HFF-Myc (cell line): ENCODE measurements at regions not wholly inside any gene's neighbourhood (a gene's known extent, or its start where the extent isn't known, plus 50 kb on each side); places are given as distances from the start of the nearest gene placed in this dataset.

Experiments
- DNase-seq: peaks from one replicate; pipeline ENCODE4 v3.0.0-alpha.2; 2011; ENCODE audit warnings: low read depth; ENCODE audit errors: extremely low read depth
- H3K4me3 ChIP-seq: replicated peaks from 2 replicates; pipeline ENCODE4 v1.5.1; 2011; ENCODE audit warnings: low read depth, mild to moderate bottlenecking, control low read depth, low read length
- CTCF ChIP-seq: IDR thresholded peaks from 2 replicates; pipeline ENCODE4 v1.5.1; 2012; ENCODE audit warnings: mild to moderate bottlenecking, low read depth, low read length, control low read depth; ENCODE audit errors: missing control alignments

- no peak for DNase-seq
- H3K4me3 ChIP-seq, result no peak overlapping the region
- TF ChIP-seq CTCF, result no peak
Observed at GRCh38 chr6:166004471-166004870, 163.2 kb downstream of the TBXT start.

GRCh38 chr6:166003569-166003968, 164.1 kb downstream of the TBXT start:
- no peak overlapping the region for H3K4me3 ChIP-seq
- no peak for TF ChIP-seq CTCF
- no peak for DNase-seq

GRCh38 chr6:166001359-166001758, 166.3 kb downstream of the TBXT start:
- TF ChIP-seq CTCF, result no peak
- no peak overlapping the region for H3K4me3 ChIP-seq
- DNase-seq, result no peak

GRCh38 chr6:165999279-165999678, 168.4 kb downstream of the TBXT start:
- TF ChIP-seq CTCF, result no peak
- DNase-seq, result no peak
- no peak overlapping the region for H3K4me3 ChIP-seq

- DNase-seq, result no peak
- no peak overlapping the region for H3K4me3 ChIP-seq
- no peak for TF ChIP-seq CTCF
Observed at GRCh38 chr6:165998072-165998471, 169.6 kb downstream of the TBXT start.

GRCh38 chr6:165991341-165991740, 176.3 kb downstream of the TBXT start:
- no peak for DNase-seq
- H3K4me3 ChIP-seq, result no peak overlapping the region
- TF ChIP-seq CTCF, result no peak

- no peak for DNase-seq
- H3K4me3 ChIP-seq, result no peak overlapping the region
- no peak for TF ChIP-seq CTCF
Observed at GRCh38 chr6:165990216-165990615, 177.4 kb downstream of the TBXT start.
